A549 (cell line): ENCODE measurements at regions not wholly inside any gene's neighbourhood (a gene's known extent, or its start where the extent isn't known, plus 50 kb on each side); places are given as distances from the start of the nearest gene placed in this dataset.

Experiments
- ATAC-seq, 2 experiments: fragments of 200-7000 bp in 1 of 2; fragments of >200 bp in 1 of 2; cut with Nextera tagmentation in 1 of 2; cut with Tn5 transposase in 1 of 2; 3 replicates each; pipeline versions ENCODE4 v1.8.0 to v1.9.1; 2018 to 2020; ENCODE audit warnings: mild to moderate bottlenecking in 1 of 2, moderate library complexity in 1 of 2
- CTCF ChIA-PET: fragments of 300-600 bp; sonication (Branson Sonifier 250); formaldehyde crosslinking; extraction: SDS; loops from one replicate; lab custom pipeline; 2021; ENCODE audit warnings: antibody characterized with exemption, inconsistent platforms; lab: Yijun Ruan, JAX
- POLR2A ChIA-PET: fragments of 350-600 bp; formaldehyde crosslinking; extraction: SDS; loops from one replicate; lab custom pipeline; 2021; ENCODE audit warnings: antibody characterized with exemption, inconsistent platforms; lab: Yijun Ruan, JAX
- DNase-seq, 2 experiments: peaks; one replicate each; pipeline versions ENCODE4 v3.0.0 to v3.0.0-alpha.2; 2011 to 2016; ENCODE audit warnings: low read depth in 1 of 2, low spot score in 1 of 2
- FAIRE-seq: peaks from 2 replicates; lab custom pipeline; 2011; peaks lifted over from hg19 to GRCh38; lab: Jason Lieb, UNC
- H3K27ac ChIP-seq, 2 experiments: fragments of >200 bp; sonication (Bioruptor Twin); formaldehyde crosslinking; 3 replicates each; pipeline ENCODE4 v1.5.1; 2016 to 2017
- H3K4me1 ChIP-seq: fragments of >200 bp; sonication (Bioruptor Twin); formaldehyde crosslinking; 3 replicates; pipeline ENCODE4 v1.6.1; 2016
- H3K4me2 ChIP-seq: fragments of >200 bp; sonication (Bioruptor Twin); formaldehyde crosslinking; 3 replicates; pipeline ENCODE4 v1.6.1; 2016
- H3K4me3 ChIP-seq: fragments of >200 bp; sonication (Bioruptor Twin); formaldehyde crosslinking; 3 replicates; pipeline ENCODE4 v1.5.1; 2016
- H3K9me3 ChIP-seq: fragments of >200 bp; sonication (Bioruptor Twin); formaldehyde crosslinking; 3 replicates; pipeline ENCODE4 v1.6.1; 2016
- BCL3 ChIP-seq: fragments of >200 bp; sonication (Bioruptor Twin); formaldehyde crosslinking; IDR thresholded peaks from 3 replicates; pipeline ENCODE4 v1.6.1; 2016
- CEBPB ChIP-seq, 2 experiments: fragments of >200 bp in 1 of 2; sonication (Bioruptor Twin) in 1 of 2; formaldehyde crosslinking in 1 of 2; IDR thresholded peaks; 2 replicates each; pipeline ENCODE4 v1.6.1; 2012 to 2016
- CHD2 ChIP-seq: fragments of 150-350 bp; IDR thresholded peaks from 2 replicates; pipeline ENCODE4 v1.6.1; 2014; ENCODE audit warnings: low read length; ENCODE audit not compliant: partially characterized antibody
- CTCF ChIP-seq: fragments of >200 bp; sonication (Bioruptor Twin); formaldehyde crosslinking; IDR thresholded peaks from 3 replicates; pipeline ENCODE4 v1.5.1; 2016
- EHF ChIP-seq: fragments of 250-450 bp; sonication (Bioruptor Pico); IDR thresholded peaks from 2 replicates; pipeline ENCODE4 v1.5.0; 2020; ENCODE audit warnings: mild to moderate bottlenecking
- GATA3 ChIP-seq: IDR thresholded peaks from 2 replicates; pipeline ENCODE4 v1.6.1; 2012; ENCODE audit warnings: borderline replicate concordance
- HOXB13 ChIP-seq: fragments of 250-450 bp; sonication (Bioruptor Pico); IDR thresholded peaks from 2 replicates; pipeline ENCODE4 v1.5.0; 2020; ENCODE audit warnings: low read depth, mild to moderate bottlenecking, moderate library complexity
- JUN ChIP-seq, 2 experiments: fragments of >200 bp; sonication (Bioruptor Twin); formaldehyde crosslinking; IDR thresholded peaks; 2 replicates in 1 of 2; 3 replicates in 1 of 2; pipeline ENCODE4 v1.6.1; 2016 to 2017
- KDM1A ChIP-seq: fragments of 200-600 bp; sonication (generic); IDR thresholded peaks from 2 replicates; pipeline ENCODE4 v1.6.1; 2016; ENCODE audit warnings: low read depth, mild to moderate bottlenecking
- MAFK ChIP-seq: fragments of 450-650 bp; IDR thresholded peaks from 2 replicates; pipeline ENCODE4 v1.6.1; 2014; ENCODE audit not compliant: partially characterized antibody
- MYC ChIP-seq: IDR thresholded peaks from 2 replicates; pipeline ENCODE4 v1.6.1; 2012; ENCODE audit warnings: mild to moderate bottlenecking, inconsistent platforms, low read length, improper control_type of control experiment, borderline replicate concordance
- NFE2L2 ChIP-seq: fragments of 150-350 bp; conservative IDR thresholded peaks from 2 replicates; pipeline ENCODE4 v1.6.1; 2014; ENCODE audit warnings: low read length
- NPAS2 ChIP-seq: fragments of 250-450 bp; sonication (Bioruptor Pico); IDR thresholded peaks from 2 replicates; pipeline ENCODE4 v1.8.0; 2022; ENCODE audit warnings: mild to moderate bottlenecking, moderate library complexity, borderline replicate concordance
- PHF8 ChIP-seq: fragments of 200-600 bp; sonication (generic); IDR thresholded peaks from 2 replicates; pipeline ENCODE4 v1.6.1; 2016; ENCODE audit warnings: low read depth, mild to moderate bottlenecking, antibody characterized with exemption, moderate library complexity, borderline replicate concordance
- POLR2A ChIP-seq: IDR thresholded peaks from 2 replicates; pipeline ENCODE4 v1.6.1; 2012; ENCODE audit warnings: mild to moderate bottlenecking, low read length
- POLR2AphosphoS2 ChIP-seq: conservative IDR thresholded peaks from 2 replicates; pipeline ENCODE4 v1.6.1; 2012; ENCODE audit warnings: low read length, improper control_type of control experiment, inconsistent platforms
- RFX5 ChIP-seq: fragments of 450-650 bp; IDR thresholded peaks from 2 replicates; pipeline ENCODE4 v1.7.1; 2014; ENCODE audit warnings: antibody characterized with exemption, mild to moderate bottlenecking, moderate library complexity
- SREBF2 ChIP-seq: fragments of 450-650 bp; IDR thresholded peaks from 2 replicates; pipeline ENCODE4 v1.6.1; 2014; ENCODE audit warnings: mild to moderate bottlenecking, moderate library complexity
- TFCP2L1 ChIP-seq: fragments of 250-450 bp; sonication (Bioruptor Pico); IDR thresholded peaks from 2 replicates; pipeline ENCODE4 v1.5.0; 2021; ENCODE audit warnings: mild to moderate bottlenecking
- TP53 ChIP-seq: fragments of 250-450 bp; sonication (Bioruptor Pico); IDR thresholded peaks from 2 replicates; pipeline ENCODE4 v1.5.0; 2021; ENCODE audit warnings: mild to moderate bottlenecking, moderate library complexity
- ZC3H11A ChIP-seq: fragments of 450-650 bp; IDR thresholded peaks from 2 replicates; pipeline ENCODE4 v1.6.1; 2014; ENCODE audit warnings: antibody characterized with exemption, mild to moderate bottlenecking
- ZFP36 ChIP-seq: fragments of 450-650 bp; IDR thresholded peaks from 2 replicates; pipeline ENCODE4 v1.6.1; 2014; ENCODE audit warnings: borderline replicate concordance; ENCODE audit not compliant: partially characterized antibody
- ZNF302 ChIP-seq: fragments of 250-450 bp; sonication (Bioruptor Pico); IDR thresholded peaks from 2 replicates; pipeline ENCODE4 v1.9.0; 2021; ENCODE audit warnings: inconsistent platforms, mild to moderate bottlenecking, moderate library complexity
- WGBS: methylation state at CpG from one replicate; pipeline ENCODE4 v1.1.6; 2017; ENCODE audit errors: missing lambda C conversion rate; 5-methylcytosine and 5-hydroxymethylcytosine counted together
- TF ChIP-seq, protein P1 (sequence below): fragments of 150-350 bp; IDR thresholded peaks from 2 replicates; pipeline ENCODE4 v1.6.1; 2014; ENCODE audit warnings: low read depth, mild to moderate bottlenecking, low read length
- TF ChIP-seq, protein P2 (sequence below): IDR thresholded peaks from 2 replicates; pipeline ENCODE4 v1.6.1; 2012; ENCODE audit warnings: low read depth, borderline replicate concordance
- TF ChIP-seq, protein P3 (sequence below): fragments of 200-600 bp; sonication (generic); IDR thresholded peaks from 2 replicates; pipeline ENCODE4 v1.6.1; 2016; ENCODE audit warnings: antibody characterized with exemption, mild to moderate bottlenecking, moderate library complexity

GRCh38 chrX:13885591-13885990 is 68.7 kb upstream of the GPM6B start:
- no peaks in the 10 kb centered on the region for H3K9me3 ChIP-seq
- no peak overlapping the region for H3K4me3 ChIP-seq
- TF ChIP-seq RFX5 (no peak), NPAS2 (CRISPR knock-in tag) (no peak), TFCP2L1 (no peak), SREBF2 (no peak), POLR2AphosphoS2 (no peak), PHF8 (no peak), NFE2L2 (no peak), KDM1A (no peak), MYC (no peak), EHF (CRISPR knock-in tag) (no peak), JUN (IDR thresholded peaks at IDR 0.05) (no peak)
- TF ChIP-seq, protein P1, sequence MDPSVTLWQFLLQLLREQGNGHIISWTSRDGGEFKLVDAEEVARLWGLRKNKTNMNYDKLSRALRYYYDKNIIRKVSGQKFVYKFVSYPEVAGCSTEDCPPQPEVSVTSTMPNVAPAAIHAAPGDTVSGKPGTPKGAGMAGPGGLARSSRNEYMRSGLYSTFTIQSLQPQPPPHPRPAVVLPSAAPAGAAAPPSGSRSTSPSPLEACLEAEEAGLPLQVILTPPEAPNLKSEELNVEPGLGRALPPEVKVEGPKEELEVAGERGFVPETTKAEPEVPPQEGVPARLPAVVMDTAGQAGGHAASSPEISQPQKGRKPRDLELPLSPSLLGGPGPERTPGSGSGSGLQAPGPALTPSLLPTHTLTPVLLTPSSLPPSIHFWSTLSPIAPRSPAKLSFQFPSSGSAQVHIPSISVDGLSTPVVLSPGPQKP, result no peak
- TF ChIP-seq, protein P2, sequence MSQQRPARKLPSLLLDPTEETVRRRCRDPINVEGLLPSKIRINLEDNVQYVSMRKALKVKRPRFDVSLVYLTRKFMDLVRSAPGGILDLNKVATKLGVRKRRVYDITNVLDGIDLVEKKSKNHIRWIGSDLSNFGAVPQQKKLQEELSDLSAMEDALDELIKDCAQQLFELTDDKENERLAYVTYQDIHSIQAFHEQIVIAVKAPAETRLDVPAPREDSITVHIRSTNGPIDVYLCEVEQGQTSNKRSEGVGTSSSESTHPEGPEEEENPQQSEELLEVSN, result no peak
- ATAC-seq (no peak), FAIRE-seq (peak; percentile 77), DNase-seq (no peak)
- no peaks in the 10 kb centered on the region for H3K4me1 ChIP-seq
- POLR2A ChIA-PET, result no interaction called here
- no peak overlapping the region for H3K4me2 ChIP-seq
- 45% methylated on average over 5 of the region's 9 CpGs for WGBS
- H3K27ac ChIP-seq, result no peak overlapping the region
- CTCF ChIA-PET, result no interaction called here

GRCh38 chrX:13876652-13877051 is 59.8 kb upstream of the GPM6B start:
- ATAC-seq (no peak), DNase-seq (peak in 1 of 2 experiments; percentile 2), FAIRE-seq (no peak)
- Histone ChIP-seq H3K4me3 (no peak overlapping the region), H3K4me1 (no peaks in the 10 kb centered on the region), H3K9me3 (no peaks in the 10 kb centered on the region), H3K4me2 (no peak overlapping the region), H3K27ac (no peak overlapping the region)
- WGBS, result 21% methylated on average over 4 of the region's 4 CpGs
- ChIA-PET POLR2A (no interaction called here), CTCF (no interaction called here)
- TF ChIP-seq BCL3, result no peak
- TF ChIP-seq CHD2, result no peak
- TF ChIP-seq CTCF, result no peak
- TF ChIP-seq PHF8, result no peak
- TF ChIP-seq TFCP2L1, result no peak

DNA sequence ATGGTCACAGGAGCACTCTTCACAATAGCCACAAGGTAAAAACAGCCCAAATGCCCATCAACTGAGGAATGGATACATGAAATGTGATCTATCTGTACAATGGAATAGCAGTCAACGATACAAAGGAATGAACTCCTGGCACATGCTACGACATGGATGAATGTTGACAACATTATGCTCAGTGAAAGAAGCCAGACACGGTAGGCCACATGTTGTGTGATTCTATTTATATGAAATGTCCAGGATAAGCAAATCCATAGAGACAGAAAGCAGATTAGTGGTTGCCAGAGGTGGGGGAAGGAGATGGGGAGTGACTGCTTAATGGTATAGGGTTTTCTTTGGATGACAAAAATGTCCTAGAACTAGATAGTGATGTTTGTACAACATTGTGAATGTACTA is 58.7 kb upstream of the GPM6B start:
- peak; percentile 80 for FAIRE-seq
- Histone ChIP-seq H3K4me2 (no peak overlapping the region), H3K27ac (no peak overlapping the region), H3K4me1 (no peaks in the 10 kb centered on the region), H3K4me3 (no peak overlapping the region), H3K9me3 (no peaks in the 10 kb centered on the region)
- WGBS, result 19% methylated on average over 3 of the region's 3 CpGs
- CTCF ChIA-PET, result no interaction called here
- ATAC-seq, result no peak
- DNase-seq, result no peak
- POLR2A ChIA-PET, result no interaction called here
- TF ChIP-seq MAFK (no peak), MYC (no peak), POLR2A (no peak), CEBPB (IDR thresholded peaks at IDR 0.05) (no peak), BCL3 (no peak), ZNF302 (CRISPR knock-in tag) (no peak), ZC3H11A (no peak), HOXB13 (CRISPR knock-in tag) (no peak), ZFP36 (no peak), GATA3 (no peak), TP53 (CRISPR knock-in tag) (no peak)
- TF ChIP-seq, protein P3, sequence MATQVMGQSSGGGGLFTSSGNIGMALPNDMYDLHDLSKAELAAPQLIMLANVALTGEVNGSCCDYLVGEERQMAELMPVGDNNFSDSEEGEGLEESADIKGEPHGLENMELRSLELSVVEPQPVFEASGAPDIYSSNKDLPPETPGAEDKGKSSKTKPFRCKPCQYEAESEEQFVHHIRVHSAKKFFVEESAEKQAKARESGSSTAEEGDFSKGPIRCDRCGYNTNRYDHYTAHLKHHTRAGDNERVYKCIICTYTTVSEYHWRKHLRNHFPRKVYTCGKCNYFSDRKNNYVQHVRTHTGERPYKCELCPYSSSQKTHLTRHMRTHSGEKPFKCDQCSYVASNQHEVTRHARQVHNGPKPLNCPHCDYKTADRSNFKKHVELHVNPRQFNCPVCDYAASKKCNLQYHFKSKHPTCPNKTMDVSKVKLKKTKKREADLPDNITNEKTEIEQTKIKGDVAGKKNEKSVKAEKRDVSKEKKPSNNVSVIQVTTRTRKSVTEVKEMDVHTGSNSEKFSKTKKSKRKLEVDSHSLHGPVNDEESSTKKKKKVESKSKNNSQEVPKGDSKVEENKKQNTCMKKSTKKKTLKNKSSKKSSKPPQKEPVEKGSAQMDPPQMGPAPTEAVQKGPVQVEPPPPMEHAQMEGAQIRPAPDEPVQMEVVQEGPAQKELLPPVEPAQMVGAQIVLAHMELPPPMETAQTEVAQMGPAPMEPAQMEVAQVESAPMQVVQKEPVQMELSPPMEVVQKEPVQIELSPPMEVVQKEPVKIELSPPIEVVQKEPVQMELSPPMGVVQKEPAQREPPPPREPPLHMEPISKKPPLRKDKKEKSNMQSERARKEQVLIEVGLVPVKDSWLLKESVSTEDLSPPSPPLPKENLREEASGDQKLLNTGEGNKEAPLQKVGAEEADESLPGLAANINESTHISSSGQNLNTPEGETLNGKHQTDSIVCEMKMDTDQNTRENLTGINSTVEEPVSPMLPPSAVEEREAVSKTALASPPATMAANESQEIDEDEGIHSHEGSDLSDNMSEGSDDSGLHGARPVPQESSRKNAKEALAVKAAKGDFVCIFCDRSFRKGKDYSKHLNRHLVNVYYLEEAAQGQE, result no peak
